ENCODE measurements at regions not wholly inside any gene's neighbourhood (a gene's known extent, or its start where the extent isn't known, plus 50 kb on each side); places are given as distances from the start of the nearest gene placed in this dataset.

- DNase-seq (ENCODE audit: low read depth), result no peak
- no peak overlapping the region for H3K4me3 ChIP-seq (ENCODE audit: low read length)
These were observed 163.4 kb upstream of the SYN3 start for GRCh38 chr22:33221568-33221967.

GRCh38 chr22:33220476-33221080, 162.4 kb upstream of the SYN3 start:
- DNase-seq (ENCODE audit: low read depth), result no peak
- no peak overlapping the region for H3K4me3 ChIP-seq (ENCODE audit: low read length)
- no peak for TF ChIP-seq CTCF (conservative IDR thresholded peaks at IDR 0.05; ENCODE audit: low read depth, low read length)

More at GRCh38 chr22:33221568-33221967, 163.4 kb upstream of the SYN3 start:
- no peak for TF ChIP-seq CTCF (conservative IDR thresholded peaks at IDR 0.05; ENCODE audit: low read depth, low read length)

- DNase-seq (ENCODE audit: low read depth), result no peak
- H3K4me3 ChIP-seq (ENCODE audit: low read length), result no peak overlapping the region
- no peak for TF ChIP-seq CTCF (conservative IDR thresholded peaks at IDR 0.05; ENCODE audit: low read depth, low read length)
These were observed 161.6 kb upstream of the SYN3 start for GRCh38 chr22:33219648-33220384.

GRCh38 chr22:33213383-33214075, 155.3 kb upstream of the SYN3 start:
- no peak overlapping the region for H3K4me3 ChIP-seq (ENCODE audit: low read length)
- no peak for TF ChIP-seq CTCF (conservative IDR thresholded peaks at IDR 0.05; ENCODE audit: low read depth, low read length)
- no peak for DNase-seq (ENCODE audit: low read depth)

- no peak overlapping the region for H3K4me3 ChIP-seq (ENCODE audit: low read length)
- peak; percentile 61 for TF ChIP-seq CTCF (conservative IDR thresholded peaks at IDR 0.05; ENCODE audit: low read depth, low read length)
- DNase-seq (ENCODE audit: low read depth), result no peak
These were observed 152.0 kb upstream of the SYN3 start for GRCh38 chr22:33209930-33210784.

GRCh38 chr22:33204408-33204807, 146.2 kb upstream of the SYN3 start:
- no peak for DNase-seq (ENCODE audit: low read depth)
- no peak overlapping the region for H3K4me3 ChIP-seq (ENCODE audit: low read length)
- TF ChIP-seq CTCF (conservative IDR thresholded peaks at IDR 0.05; ENCODE audit: low read depth, low read length), result no peak

Measured in retinal pigment epithelial cell (primary cell).